Smooth muscle cell (in vitro differentiated cells): ENCODE measurements at regions not wholly inside any gene's neighbourhood (a gene's known extent, or its start where the extent isn't known, plus 50 kb on each side); places are given as distances from the start of the nearest gene placed in this dataset.

Experiments used
- DNase-seq: peaks from one replicate; lab custom pipeline; 2025; ENCODE audit not compliant: unreplicated experiment; lab: John Stamatoyannopoulos, UW
- H2AFZ ChIP-seq: fragments of 200-600 bp; sonication (generic); 2 replicates; pipeline ENCODE4 v1.6.0; 2016; ENCODE audit warnings: antibody characterized with exemption, low read depth, mild to moderate bottlenecking
- H3F3A ChIP-seq: fragments of 200-600 bp; sonication (generic); 2 replicates; pipeline ENCODE4 v1.6.0; 2017; ENCODE audit warnings: antibody characterized with exemption, low read depth
- H3K27ac ChIP-seq: fragments of 200-600 bp; sonication (generic); 2 replicates; pipeline ENCODE4 v1.5.1; 2016; ENCODE audit warnings: low read depth, mild to moderate bottlenecking
- H3K27me3 ChIP-seq: fragments of 200-600 bp; sonication (generic); 2 replicates; pipeline ENCODE4 v1.6.1; 2016; ENCODE audit warnings: low read depth, mild to moderate bottlenecking
- H3K36me3 ChIP-seq: fragments of 200-600 bp; sonication (generic); 2 replicates; pipeline ENCODE4 v1.5.1; 2016; ENCODE audit warnings: low read depth
- H3K4me1 ChIP-seq: fragments of 200-600 bp; sonication (generic); 2 replicates; pipeline ENCODE4 v1.5.1; 2016; ENCODE audit warnings: low read depth
- H3K4me2 ChIP-seq: fragments of 200-600 bp; sonication (generic); 2 replicates; pipeline ENCODE4 v1.6.0; 2016; ENCODE audit warnings: mild to moderate bottlenecking
- H3K4me3 ChIP-seq: fragments of 200-600 bp; sonication (generic); 2 replicates; pipeline ENCODE4 v1.5.1; 2016; ENCODE audit warnings: mild to moderate bottlenecking
- H3K79me2 ChIP-seq: fragments of 200-600 bp; sonication (generic); 2 replicates; pipeline ENCODE4 v1.6.0; 2016; ENCODE audit warnings: low read depth, mild to moderate bottlenecking
- H3K9ac ChIP-seq: fragments of 200-600 bp; sonication (generic); 2 replicates; pipeline ENCODE4 v1.6.0; 2016; ENCODE audit warnings: low read depth
- H3K9me3 ChIP-seq: fragments of 200-600 bp; sonication (generic); replicated peaks from 2 replicates; pipeline ENCODE4 v1.5.1; 2016; ENCODE audit warnings: low read depth
- H4K20me1 ChIP-seq: fragments of 200-600 bp; sonication (generic); 2 replicates; pipeline ENCODE4 v1.6.0; 2016; ENCODE audit warnings: low read depth
- WGBS: methylation state at CpG from one replicate; pipeline ENCODE4 v1.1.7; 2016; ENCODE audit warnings: low lambda C conversion rate; 5-methylcytosine and 5-hydroxymethylcytosine counted together
- TF ChIP-seq, protein P1 (sequence below): fragments of 200-600 bp; sonication (generic); IDR thresholded peaks from 2 replicates; pipeline ENCODE4 v1.5.1; 2017; ENCODE audit warnings: borderline replicate concordance, mild to moderate bottlenecking, antibody characterized with exemption; ENCODE audit not compliant: insufficient read depth, poor library complexity, severe bottlenecking

DNA sequence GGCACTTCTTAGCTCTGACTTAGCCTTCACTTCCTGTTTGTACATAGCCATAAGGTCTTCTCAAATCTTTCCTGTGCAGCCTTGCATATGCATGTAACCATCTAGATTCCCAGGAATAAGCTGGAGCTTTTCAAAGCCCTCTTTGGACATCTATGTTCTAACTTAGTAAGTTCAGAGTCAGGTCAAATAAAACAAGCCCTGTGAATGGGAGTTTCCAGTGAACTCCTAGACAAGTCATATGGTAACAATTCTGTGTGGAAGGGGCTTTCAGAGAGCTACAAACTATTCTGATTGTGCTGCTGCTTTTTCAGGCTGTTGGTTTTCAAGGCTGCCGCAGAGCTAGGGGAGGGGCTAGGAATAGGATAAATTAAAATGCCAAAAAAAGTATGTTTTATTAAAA is 208.4 kb upstream of the AKR1E2 start:
- no peak for DNase-seq
- no peaks in the 10 kb centered on the region for H3K36me3 ChIP-seq
- no peak overlapping the region for H3K4me3 ChIP-seq
- H3K4me2 ChIP-seq: no peak overlapping the region
- no peak overlapping the region for H3K9ac ChIP-seq
- no peak overlapping the region for H3K27ac ChIP-seq
- no peaks in the 10 kb centered on the region for H3K79me2 ChIP-seq
- H3K4me1 ChIP-seq: no peaks in the 10 kb centered on the region
- H3K9me3 ChIP-seq: no peaks in the 10 kb centered on the region
- no peaks in the 10 kb centered on the region for H3K27me3 ChIP-seq
- no peak overlapping the region for H2AFZ ChIP-seq
- no peaks in the 10 kb centered on the region for H3F3A ChIP-seq
- TF ChIP-seq, protein P1, sequence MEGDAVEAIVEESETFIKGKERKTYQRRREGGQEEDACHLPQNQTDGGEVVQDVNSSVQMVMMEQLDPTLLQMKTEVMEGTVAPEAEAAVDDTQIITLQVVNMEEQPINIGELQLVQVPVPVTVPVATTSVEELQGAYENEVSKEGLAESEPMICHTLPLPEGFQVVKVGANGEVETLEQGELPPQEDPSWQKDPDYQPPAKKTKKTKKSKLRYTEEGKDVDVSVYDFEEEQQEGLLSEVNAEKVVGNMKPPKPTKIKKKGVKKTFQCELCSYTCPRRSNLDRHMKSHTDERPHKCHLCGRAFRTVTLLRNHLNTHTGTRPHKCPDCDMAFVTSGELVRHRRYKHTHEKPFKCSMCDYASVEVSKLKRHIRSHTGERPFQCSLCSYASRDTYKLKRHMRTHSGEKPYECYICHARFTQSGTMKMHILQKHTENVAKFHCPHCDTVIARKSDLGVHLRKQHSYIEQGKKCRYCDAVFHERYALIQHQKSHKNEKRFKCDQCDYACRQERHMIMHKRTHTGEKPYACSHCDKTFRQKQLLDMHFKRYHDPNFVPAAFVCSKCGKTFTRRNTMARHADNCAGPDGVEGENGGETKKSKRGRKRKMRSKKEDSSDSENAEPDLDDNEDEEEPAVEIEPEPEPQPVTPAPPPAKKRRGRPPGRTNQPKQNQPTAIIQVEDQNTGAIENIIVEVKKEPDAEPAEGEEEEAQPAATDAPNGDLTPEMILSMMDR: no peak
- 90% methylated on average over 1 of the region's 1 CpG for WGBS
- H4K20me1 ChIP-seq: no peaks in the 10 kb centered on the region

DNA sequence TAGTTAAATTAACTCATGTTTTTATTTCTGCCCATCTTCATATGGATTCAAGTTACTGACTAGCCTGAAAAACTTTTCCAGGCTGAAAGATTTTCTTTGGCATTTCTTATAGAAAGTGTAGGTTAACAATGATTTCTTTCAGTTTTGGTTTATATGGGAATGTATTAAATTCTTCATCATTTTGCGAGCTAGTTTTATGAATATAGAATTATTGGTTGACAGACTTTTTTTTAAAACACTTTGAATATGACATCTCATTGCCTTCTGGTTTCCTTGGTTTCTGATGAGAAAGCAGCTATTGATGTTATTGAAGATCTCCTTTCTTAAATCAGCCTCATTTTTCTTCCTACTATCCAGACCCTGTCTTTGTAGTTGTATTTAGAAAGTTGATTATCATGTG is 211.0 kb upstream of the AKR1E2 start:
- no peak overlapping the region for H3K9ac ChIP-seq
- no peak overlapping the region for H3K27ac ChIP-seq
- no peak overlapping the region for H3K4me3 ChIP-seq
- H3K9me3 ChIP-seq: no peaks in the 10 kb centered on the region
- no peaks in the 10 kb centered on the region for H3K4me1 ChIP-seq
- H3K4me2 ChIP-seq: no peak overlapping the region
- 94% methylated on average over 1 of the region's 1 CpG for WGBS
- no peak for DNase-seq
- H4K20me1 ChIP-seq: no peaks in the 10 kb centered on the region
- no peaks in the 10 kb centered on the region for H3K79me2 ChIP-seq
- TF ChIP-seq, protein P1: no peak
- H3F3A ChIP-seq: no peaks in the 10 kb centered on the region
- H3K27me3 ChIP-seq: no peaks in the 10 kb centered on the region
- H2AFZ ChIP-seq: no peak overlapping the region
- H3K36me3 ChIP-seq: no peaks in the 10 kb centered on the region

DNA sequence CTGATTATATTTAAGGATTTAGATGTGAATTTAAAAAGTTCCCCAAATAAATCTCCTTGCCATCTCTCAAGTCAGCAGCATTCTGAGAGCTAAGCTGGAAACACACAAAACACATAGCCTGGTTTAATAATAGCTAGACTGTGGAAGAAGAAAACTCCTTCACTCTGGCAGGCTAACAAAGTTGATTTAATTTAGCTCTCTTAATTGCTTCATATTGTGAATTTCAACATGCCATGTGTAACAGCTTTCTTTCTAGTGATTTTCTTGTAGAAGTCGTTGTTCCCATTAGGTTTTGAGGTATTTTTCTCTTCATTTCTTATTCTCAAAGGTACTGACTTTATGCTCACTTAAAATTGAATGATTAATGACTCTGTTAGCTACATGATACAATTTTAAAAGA is 216.8 kb upstream of the AKR1E2 start:
- Histone ChIP-seq H3K36me3 (no peaks in the 10 kb centered on the region), H3K4me2 (no peak overlapping the region), H3K27me3 (no peaks in the 10 kb centered on the region), H3K4me3 (no peak overlapping the region), H3F3A (no peaks in the 10 kb centered on the region), H3K79me2 (no peaks in the 10 kb centered on the region), H3K9ac (no peak overlapping the region), H2AFZ (peak overlapping the region; percentile 20), H3K9me3 (no peaks in the 10 kb centered on the region), H3K4me1 (no peaks in the 10 kb centered on the region), H3K27ac (no peak overlapping the region), H4K20me1 (no peaks in the 10 kb centered on the region)
- TF ChIP-seq, protein P1: no peak
- WGBS: 92% methylated on average over 1 of the region's 1 CpG
- DNase-seq: no peak

DNA sequence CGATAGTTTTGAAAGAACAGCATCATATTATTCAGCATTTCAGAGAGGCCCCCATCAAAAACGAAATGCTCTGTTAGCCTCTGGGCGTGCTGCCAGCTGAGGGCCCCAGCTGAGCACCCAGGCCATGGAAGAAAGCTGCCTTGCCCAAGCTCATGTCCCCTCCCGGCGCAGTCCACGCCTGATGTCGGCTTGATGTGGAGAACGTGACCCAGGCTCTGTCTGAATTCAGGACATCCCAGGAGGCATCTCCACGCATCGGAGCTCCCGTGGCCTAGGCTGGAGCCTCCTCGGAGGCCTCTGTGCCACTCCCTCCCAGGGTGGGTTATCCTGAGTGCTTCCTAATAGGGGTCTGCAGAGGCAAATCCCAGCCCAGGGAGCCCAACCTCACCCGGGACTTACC is 218.3 kb upstream of the AKR1E2 start:
- TF ChIP-seq, protein P1: no peak
- Histone ChIP-seq H2AFZ (no peak overlapping the region), H3F3A (no peaks in the 10 kb centered on the region), H3K79me2 (no peaks in the 10 kb centered on the region), H3K27ac (no peak overlapping the region), H3K4me3 (no peak overlapping the region), H3K9ac (no peak overlapping the region), H4K20me1 (no peaks in the 10 kb centered on the region), H3K4me1 (no peaks in the 10 kb centered on the region), H3K36me3 (no peaks in the 10 kb centered on the region), H3K4me2 (no peak overlapping the region), H3K9me3 (no peaks in the 10 kb centered on the region), H3K27me3 (no peaks in the 10 kb centered on the region)
- DNase-seq: no peak
- 90% methylated on average over 13 of the region's 13 CpGs for WGBS
